GM19351 (cell line): ENCODE measurements at regions not wholly inside any gene's neighbourhood (a gene's known extent, or its start where the extent isn't known, plus 50 kb on each side); places are given as distances from the start of the nearest gene placed in this dataset.

Experiments
- ATAC-seq: cut with Tn5 transposase; IDR thresholded peaks from one replicate; pipeline ENCODE4 v1.9.1; 2021; ENCODE audit warnings: mild to moderate bottlenecking, moderate library complexity; ENCODE audit not compliant: unreplicated experiment

DNA sequence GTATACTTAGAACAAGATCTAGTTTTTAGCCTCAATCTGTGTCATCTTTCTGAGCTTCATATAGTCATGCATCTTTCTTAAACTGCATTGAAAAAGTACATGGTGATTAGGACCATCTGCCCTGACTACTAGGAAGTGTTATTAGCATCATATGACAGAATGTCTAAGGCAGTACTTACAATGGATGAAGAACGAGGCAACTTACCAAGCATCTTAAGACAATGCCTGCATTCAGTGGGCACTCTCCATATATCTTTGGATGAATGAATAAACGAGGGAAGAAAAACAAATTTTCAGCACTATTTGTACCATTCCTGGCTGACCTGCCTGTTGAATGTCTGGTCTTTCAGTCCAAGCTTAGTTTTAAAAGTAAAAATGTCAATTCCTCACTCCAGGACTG, 185.4 kb upstream of the EPHA3 start:
- ATAC-seq: no peak

DNA sequence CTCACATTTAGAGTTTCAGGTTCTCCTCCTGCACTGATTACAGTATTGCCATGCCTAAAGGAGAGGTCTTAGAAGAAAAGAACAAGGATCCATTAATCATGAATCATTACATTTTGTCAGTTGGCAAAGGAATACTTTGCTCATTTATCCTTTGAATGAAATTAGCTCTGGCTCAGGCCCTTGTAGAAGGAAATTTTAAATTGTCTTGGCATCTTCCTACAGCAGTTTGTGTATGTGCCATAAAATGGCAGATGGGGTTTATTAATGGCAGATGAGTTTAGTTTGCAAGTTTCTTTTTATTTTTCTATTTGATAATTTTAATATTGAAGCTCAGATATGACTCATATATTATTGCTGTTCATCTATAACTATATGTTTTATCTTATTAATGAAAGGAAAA, 181.2 kb upstream of the EPHA3 start:
- ATAC-seq: no peak

DNA sequence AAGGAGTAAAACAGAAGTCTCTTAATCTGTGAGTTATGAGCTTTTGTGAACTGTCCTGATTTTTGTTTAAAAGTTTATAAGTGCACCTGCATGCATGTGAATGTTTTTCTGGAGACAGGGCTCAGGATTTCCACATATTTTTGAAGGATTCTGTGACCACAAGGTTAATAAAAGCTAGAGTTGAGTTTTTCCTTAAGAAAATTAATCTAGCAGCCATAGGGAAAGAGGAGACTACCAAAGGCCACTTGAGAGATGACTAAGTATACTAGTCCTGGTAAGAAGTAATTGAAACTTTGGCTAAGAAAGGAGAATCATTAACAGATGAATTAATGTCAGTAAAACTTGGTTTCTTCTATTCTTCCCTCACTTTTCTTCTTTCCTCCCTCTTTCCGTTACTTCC, 176.8 kb upstream of the EPHA3 start:
- no peak for ATAC-seq

DNA sequence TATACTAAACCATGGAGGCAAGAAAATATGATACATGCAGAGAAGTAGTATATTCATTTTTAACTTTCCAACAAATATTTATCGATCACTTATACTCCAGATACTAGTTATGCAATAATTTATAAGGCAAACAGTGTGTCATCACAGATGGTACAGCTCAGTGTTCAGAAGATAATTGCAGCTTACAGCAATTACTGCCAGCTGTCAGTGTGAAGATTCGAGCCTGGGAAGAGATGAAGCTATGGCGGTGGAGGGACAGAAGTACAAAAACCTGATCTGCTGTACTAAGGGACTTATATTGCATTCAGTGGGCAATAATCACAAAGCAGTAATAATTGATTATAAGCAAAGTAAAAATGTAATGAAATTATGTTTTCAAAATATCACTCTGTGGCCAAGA, 170.6 kb upstream of the EPHA3 start:
- ATAC-seq: no peak

DNA sequence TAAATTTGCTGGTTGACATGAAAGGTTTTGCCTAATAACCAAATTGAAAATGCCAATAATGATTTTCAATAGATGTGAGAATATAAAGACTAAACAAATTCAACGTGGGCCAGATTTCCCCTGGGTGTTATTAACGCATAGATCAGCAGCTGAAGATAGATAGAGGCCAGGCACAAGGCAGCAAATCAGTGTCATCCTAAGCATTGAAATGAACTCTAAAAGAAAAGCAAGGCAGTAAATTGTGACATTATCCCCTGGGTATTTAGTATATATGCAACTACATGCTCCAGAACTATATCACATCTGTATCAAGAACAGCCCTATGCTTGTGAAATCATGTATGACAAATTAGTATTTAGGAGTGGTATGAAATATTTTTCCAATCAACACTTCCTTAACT, 167.1 kb upstream of the EPHA3 start:
- no peak for ATAC-seq

DNA sequence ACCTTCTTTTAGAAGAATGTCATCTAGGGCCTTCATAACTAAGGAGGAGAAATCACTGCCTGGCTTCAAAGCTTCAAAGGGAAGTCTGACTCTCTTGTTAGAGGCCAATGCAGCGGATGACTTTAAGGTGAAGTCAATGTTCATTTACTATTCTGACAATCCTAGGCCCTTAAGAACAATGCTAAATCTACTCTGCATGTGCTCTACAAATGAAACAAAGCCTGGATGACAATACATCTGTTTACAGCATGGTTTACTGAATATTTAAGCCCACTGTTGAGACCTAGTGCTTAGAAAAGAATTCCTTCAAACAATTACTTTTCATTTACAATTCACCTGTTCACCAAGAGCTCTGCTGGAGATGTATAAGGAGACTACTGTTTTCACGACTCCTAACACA, 160.4 kb upstream of the EPHA3 start:
- ATAC-seq: no peak

DNA sequence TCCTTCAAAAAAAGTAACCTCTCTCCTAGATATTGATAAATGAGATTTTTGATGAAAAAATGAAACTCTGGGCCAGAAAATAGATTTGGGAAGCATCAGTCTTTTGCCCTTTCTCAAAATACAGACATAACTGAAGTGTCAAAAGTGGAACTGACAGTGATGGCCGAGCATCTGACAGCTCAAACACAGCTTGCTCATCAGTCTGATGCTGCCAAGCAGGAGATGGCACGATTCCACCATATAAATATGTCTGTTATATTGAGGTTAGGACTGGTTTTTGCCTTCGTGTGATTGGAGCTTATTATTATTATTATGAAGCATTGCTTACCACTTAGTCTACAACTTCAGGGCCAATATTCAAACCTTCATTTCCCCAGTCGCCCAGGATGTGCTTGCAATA, 152.6 kb upstream of the EPHA3 start:
- no peak for ATAC-seq

DNA sequence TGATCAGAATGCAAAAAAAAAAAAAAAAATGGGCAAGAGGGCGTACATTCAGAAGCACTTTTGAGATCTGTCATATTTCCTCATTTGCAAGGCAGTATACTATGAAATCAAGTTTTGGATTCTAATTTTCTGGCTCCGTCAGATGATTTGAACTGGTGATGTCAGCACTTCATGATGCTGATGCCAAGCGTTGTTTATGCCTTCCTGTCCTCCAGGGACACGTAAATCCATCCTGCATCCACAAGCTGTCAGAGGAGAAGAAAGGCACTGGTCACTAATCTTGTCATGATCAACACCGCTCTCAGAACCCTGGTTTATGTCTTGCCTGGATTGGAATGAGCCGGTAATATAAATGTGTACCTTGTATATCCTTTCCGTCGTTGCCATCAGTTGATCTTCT, 152.1 kb upstream of the EPHA3 start:
- no peak for ATAC-seq

DNA sequence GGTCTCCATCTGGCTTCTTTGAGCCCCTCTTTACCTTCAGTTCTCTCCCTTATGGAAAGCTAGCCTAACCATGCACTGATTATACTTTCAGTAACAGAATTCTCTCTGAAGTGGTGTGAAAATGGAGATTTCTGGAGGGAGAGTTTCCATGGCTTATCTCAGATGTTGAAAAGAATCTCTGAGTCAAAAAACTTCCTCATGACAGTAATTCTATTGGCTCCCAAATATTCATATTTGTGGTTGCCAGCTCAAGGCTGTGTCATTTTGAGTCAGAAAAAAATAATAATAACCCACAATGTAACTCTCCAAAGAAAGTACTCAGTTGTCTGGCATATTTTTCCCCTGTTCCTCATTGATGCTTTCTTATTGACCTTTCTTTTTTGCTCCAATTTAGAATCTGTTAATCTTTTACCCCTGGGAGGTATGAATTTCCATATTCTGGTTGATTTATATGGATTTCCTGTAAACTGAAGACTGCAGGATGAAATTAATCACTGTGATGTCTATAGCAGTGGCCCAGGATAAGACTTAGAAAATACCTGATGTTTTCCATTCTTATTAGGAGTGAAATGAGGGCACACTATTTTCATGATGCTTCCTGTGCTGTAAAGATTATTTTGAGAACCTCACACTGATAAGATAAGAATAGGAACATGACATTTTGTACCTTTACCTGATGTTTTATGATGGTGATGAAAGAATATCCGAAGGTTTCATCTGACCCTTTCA, 149.5 kb upstream of the EPHA3 start:
- no peak for ATAC-seq

DNA sequence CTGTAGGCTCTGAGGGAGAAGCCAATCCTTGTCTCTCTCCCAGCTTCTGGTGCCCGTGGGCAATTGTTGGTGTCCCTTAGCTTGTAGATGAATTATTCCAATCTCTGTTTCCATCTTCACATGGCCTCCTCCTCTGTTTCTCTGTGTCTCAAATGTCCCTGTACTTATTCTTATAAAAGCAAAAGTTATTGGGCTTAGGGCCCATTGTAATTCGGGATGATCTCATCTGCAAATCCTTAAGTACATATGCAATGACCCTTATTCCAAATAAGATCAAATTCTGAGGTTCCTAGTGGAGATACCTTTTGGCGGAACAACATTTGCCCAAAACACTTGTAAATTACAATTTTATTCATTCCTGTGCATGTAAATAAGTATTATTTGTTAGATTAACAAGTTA, 147.4 kb upstream of the EPHA3 start:
- no peak for ATAC-seq

DNA sequence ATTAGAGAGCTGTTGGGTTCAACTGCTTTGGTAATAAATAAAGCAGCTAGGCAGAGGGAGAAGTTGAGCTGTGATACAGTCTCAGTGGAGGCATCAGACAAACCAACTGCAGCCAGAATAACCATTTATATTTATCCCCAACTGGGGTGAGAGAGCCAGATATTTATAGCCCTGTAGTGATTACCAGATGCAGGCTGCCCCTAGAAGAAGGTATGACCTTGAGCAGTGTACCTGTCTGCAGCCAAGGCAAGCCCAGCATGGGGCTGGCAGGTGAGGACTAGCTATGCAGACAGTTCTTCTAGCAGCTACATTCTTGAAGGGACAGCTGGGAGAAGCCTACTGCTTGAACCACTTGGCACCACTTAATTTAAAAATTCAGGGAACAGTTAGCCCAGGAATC, 144.4 kb upstream of the EPHA3 start:
- no peak for ATAC-seq

DNA sequence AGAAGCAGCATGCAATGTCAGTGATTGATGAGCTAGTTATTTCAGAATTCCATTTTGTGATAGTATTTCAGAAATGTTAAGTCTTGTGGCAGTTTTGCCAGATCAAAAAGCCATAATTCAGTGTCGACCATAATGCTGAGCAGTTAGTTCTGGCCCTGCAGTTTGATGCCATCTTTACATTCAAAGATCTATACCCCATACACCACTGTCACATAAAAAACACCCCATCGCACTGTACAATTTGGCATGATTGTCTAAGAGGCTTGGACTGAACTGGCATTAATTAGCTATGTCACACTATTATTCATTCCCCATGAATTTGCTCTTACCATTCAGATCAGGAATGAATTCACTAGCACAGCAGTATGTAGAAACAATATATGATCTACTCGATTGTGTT, 127.7 kb upstream of the EPHA3 start:
- no peak for ATAC-seq

DNA sequence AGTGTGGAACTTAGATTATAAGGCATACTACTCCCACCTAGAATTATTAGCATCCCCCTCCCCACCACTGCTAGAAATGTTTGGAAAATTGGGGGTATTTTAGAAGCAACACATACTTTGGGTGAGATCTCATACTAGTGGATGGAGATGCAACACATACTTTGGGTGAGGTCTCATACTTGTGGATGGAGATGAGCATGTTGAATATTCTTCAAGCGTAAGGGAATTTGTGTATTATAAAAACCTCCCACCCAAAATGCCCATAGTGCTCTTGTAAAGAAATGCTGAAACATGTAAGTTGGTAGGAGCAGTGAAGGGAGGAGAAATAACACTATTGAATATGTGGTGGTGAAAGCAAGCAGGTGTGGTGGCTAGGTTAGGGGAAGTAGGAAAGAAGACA, 124.0 kb upstream of the EPHA3 start:
- no peak for ATAC-seq

DNA sequence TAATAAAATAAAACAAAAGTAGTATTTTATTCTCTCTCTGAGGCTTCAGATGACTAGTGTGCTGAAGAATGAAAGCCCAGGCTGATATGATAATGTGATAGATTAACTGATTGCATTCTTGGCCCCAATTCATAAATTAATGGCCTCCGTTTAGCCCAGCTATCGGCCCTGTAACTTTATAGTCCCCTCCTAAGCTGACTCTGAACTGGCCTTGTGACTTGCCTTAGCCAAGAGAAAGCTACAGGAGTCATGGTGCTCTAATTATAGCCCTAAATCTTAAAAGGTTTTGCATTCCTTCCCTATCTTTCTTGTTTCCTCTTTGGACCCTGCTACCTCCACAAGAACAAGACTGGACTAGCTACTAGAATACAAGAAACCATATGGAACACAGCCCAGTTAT, 123.2 kb upstream of the EPHA3 start:
- ATAC-seq: no peak

DNA sequence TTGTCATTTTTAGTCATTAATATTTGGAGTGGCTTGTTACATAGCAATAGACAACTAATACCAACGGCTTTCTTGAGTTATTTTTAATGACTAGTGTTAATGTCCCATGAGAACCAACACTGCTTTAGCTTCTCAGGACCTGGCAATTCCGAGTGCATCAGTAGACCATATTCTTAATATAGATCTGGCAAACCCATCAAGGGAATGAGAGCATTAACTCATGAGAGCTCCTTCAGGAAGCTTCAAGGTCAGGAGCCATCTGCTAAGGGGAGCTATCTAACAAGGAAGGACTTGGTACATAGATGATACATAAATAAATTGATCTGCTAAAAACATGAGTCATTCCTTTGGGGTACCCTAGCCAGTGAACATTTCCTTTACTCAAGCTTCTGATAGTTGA, 122.6 kb upstream of the EPHA3 start:
- ATAC-seq: no peak

DNA sequence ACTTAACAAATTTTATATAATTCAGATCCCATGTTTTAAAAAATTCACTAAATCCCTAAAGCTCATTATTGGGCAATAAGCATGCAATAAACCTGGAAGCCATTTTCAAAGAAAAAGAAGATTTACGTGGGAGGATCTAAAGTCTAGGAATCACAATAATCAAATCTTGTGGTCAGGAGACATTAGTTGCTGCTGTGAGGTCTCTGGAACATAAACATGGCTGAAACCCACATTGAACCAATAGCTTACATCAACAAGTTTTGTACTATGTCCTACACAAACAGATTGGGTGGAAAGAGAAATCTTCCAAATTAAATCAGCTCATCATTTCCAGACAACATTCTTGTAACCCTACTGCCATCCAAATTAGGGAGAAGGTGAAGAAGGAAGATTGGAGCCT, 121.9 kb upstream of the EPHA3 start:
- ATAC-seq: no peak

DNA sequence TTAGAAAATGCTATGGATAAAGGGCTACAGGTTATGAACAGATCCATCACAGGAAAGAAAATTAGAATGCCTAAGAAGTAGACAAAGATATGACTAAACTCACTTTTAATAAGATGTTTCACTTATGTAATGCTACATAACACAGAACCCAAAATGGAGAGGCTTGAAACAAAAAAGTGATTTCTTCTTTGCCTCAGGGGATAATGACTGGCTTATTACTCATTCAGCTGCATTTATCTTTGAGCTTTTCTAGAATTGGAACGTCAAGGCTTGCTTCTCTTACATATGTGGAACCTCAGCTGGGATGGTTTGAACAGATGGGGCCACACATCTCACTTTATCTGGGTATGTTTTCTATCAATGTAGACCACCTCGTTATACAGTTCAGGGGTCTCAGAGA, 120.6 kb upstream of the EPHA3 start:
- ATAC-seq: no peak

DNA sequence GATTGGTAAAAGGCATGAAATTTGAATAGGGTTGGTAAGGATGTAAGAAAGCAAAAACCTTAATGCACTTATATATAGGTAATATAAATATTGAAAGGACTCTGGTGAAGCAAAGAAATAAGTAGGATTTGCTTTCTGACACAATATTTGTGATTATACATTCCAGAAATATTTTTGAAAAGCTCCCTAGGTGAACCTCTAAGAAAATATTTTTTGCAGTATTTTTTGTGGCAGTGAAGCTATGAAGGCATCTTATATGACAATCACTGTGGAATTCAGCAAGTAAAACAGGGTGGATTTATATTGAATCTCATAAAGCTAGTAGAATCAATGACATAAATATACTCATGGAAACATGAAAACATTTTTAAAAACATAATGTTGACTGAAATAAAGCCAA, 119.6 kb upstream of the EPHA3 start:
- no peak for ATAC-seq

DNA sequence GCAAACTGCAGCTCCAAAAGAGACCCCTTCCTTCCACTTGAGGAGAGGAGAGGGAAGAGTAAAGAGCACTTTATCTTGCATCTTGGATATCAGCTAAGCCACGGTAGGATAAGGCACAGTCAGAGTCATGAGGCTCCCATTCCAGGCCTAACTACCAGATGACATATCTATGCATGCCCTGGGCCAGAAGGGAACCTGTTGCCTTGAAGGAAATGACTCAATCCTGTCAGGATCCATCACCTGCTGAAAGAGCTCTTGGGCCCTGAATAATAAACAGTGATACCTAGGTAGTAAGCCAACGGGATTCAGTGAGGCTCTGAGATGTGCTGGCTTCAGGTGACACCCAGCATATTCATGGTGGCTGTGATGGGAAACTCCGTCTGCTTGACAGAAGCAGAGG, 118.5 kb upstream of the EPHA3 start:
- ATAC-seq: no peak

DNA sequence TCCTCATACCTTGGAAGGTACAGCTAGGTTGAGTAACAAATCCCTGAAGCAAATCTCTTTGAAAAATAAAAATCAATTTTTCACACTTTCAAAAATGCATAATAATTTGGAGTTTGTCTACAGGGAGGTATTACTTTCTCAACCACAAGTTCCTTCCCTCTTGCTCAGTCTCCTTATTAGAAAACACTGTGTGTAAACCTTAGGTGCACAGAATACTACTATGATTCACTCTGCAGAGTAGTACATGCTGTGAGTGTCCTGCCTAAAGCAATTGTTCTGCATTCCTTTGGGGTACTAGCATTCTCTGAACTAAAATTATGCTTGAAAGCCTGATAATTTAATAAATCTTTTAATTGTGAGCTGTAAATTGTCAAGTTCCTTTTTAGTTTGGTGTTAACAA, 115.9 kb upstream of the EPHA3 start:
- ATAC-seq: no peak

DNA sequence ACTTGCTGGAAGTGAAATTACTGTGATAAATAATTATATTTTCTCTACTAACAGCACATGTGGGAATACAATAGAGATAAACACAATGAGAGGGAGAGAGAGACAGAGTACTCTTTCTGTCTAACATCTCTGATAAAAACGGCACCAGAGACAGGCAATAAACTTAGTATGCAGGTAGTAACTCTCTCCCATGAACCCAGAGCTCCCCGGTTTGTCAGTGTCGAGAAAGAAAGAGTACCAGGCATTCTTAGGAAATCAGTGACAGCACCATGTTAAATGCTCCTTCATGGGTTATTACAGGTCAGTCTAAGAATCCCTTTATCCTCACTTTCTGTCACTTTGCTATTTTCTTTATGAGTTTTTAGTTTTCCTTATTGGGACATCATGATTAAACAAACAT, 110.7 kb upstream of the EPHA3 start:
- ATAC-seq: no peak

DNA sequence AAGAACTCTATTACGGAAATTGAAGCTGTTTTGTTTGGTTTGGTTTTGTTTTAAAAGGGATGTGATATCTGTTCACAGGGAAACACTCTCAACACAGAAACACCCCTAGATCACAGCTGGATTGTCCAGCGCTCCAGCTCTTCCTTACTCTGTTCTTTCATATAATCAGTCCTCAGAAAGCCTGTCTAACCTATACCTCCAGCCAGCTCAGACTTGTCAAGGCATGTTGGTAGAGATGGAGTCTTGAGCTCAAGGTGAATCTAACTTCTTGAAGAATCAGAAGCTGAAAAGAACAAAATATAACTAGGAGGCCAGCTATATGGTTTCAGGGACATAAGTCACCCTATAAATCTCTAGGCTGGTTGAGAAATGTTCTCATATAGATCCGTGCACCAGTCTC, 110.2 kb upstream of the EPHA3 start:
- ATAC-seq: no peak

DNA sequence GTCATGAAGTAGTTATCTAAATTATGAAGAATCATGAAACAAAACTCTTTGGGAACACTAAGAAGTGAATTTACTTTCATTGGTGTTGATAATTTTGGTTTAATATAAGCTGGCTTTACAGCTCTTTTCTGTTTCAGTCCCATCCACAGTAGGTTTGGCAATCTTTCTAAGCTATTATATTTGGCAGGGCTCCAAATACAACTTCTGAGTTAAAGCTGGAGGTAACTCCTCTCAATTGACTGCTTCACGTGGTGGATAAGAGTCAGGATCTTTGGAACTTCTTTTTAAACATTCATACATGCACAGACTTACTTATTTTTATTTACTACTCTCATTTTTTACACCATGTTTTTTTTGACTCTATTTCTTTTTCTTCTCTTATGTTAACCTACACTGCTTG, 106.5 kb upstream of the EPHA3 start:
- ATAC-seq: no peak

DNA sequence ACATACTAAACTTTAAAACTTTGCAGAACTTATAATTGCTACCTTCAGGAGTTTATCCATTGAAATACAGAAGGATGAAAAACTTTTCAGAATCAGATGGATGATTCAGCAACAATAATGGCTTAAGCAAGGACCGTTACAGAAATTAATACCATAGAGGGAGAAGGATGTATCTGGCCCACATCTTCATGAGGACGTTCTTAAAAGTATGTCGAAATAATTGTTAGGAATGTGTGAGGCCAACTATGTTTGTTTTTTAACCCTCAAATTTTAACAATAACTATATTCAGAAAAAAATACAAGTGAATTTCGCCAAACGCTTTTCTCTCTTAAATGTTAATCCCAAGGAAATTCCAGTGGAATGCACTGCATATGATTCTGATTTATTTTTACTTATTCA, 105.2 kb upstream of the EPHA3 start:
- ATAC-seq: no peak
